ENCODE measurements at regions not wholly inside any gene's neighbourhood (a gene's known extent, or its start where the extent isn't known, plus 50 kb on each side); places are given as distances from the start of the nearest gene placed in this dataset.
"Not testable (repeated sequence)": the region's sequence is repeated elsewhere in the genome, so short reads cannot be mapped to it uniquely, and the experiment has no call there.

DNA sequence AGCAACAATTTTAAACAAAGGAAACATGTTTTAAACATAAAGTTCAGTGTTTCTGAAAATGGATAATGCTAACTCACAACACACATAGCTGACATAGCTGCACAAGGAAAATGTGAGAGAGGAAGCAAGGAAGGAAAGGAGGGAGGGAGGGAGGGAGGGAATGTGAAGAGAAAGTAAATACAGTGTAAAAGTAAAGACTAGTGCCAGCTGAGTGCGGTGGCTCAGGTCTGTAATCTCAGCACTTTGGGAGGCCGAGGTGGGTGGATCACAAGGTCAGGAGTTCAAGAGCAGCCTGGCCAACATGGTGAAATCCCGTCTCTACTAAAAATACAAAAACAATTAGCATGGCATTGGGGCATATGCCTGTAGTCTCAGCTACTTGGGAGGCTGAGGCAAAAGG, 373.7 kb upstream of the CXADR start:
- not testable (repeated sequence) for TF ChIP-seq CREB1 (CRISPR knock-in tag; IDR thresholded peaks at IDR 0.05; ENCODE audit: low read depth); POLR2AphosphoS5 (IDR thresholded peaks at IDR 0.05; ENCODE audit: low read depth); NANOG (IDR thresholded peaks at IDR 0.05; ENCODE audit: borderline replicate concordance); ZNF331 (CRISPR knock-in tag; IDR thresholded peaks at IDR 0.05; ENCODE audit: low read depth); EZH2phosphoT487 (IDR thresholded peaks at IDR 0.05; ENCODE audit: unreplicated experiment); ZNF114 (CRISPR knock-in tag; IDR thresholded peaks at IDR 0.05); JUNB (IDR thresholded peaks at IDR 0.05; ENCODE audit: unreplicated experiment); EZH2 (IDR thresholded peaks at IDR 0.05; ENCODE audit: low read depth, unreplicated experiment)
- TF ChIP-seq, protein P1, sequence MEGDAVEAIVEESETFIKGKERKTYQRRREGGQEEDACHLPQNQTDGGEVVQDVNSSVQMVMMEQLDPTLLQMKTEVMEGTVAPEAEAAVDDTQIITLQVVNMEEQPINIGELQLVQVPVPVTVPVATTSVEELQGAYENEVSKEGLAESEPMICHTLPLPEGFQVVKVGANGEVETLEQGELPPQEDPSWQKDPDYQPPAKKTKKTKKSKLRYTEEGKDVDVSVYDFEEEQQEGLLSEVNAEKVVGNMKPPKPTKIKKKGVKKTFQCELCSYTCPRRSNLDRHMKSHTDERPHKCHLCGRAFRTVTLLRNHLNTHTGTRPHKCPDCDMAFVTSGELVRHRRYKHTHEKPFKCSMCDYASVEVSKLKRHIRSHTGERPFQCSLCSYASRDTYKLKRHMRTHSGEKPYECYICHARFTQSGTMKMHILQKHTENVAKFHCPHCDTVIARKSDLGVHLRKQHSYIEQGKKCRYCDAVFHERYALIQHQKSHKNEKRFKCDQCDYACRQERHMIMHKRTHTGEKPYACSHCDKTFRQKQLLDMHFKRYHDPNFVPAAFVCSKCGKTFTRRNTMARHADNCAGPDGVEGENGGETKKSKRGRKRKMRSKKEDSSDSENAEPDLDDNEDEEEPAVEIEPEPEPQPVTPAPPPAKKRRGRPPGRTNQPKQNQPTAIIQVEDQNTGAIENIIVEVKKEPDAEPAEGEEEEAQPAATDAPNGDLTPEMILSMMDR (conservative IDR thresholded peaks at IDR 0.05; ENCODE audit: low read depth in 2 of 2) = not testable (repeated sequence)
- TF ChIP-seq, protein P2, sequence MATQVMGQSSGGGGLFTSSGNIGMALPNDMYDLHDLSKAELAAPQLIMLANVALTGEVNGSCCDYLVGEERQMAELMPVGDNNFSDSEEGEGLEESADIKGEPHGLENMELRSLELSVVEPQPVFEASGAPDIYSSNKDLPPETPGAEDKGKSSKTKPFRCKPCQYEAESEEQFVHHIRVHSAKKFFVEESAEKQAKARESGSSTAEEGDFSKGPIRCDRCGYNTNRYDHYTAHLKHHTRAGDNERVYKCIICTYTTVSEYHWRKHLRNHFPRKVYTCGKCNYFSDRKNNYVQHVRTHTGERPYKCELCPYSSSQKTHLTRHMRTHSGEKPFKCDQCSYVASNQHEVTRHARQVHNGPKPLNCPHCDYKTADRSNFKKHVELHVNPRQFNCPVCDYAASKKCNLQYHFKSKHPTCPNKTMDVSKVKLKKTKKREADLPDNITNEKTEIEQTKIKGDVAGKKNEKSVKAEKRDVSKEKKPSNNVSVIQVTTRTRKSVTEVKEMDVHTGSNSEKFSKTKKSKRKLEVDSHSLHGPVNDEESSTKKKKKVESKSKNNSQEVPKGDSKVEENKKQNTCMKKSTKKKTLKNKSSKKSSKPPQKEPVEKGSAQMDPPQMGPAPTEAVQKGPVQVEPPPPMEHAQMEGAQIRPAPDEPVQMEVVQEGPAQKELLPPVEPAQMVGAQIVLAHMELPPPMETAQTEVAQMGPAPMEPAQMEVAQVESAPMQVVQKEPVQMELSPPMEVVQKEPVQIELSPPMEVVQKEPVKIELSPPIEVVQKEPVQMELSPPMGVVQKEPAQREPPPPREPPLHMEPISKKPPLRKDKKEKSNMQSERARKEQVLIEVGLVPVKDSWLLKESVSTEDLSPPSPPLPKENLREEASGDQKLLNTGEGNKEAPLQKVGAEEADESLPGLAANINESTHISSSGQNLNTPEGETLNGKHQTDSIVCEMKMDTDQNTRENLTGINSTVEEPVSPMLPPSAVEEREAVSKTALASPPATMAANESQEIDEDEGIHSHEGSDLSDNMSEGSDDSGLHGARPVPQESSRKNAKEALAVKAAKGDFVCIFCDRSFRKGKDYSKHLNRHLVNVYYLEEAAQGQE (IDR thresholded peaks at IDR 0.05; ENCODE audit: unreplicated experiment) = not testable (repeated sequence)

Data from GM23338 (cell line).